GM12878 (cell line): ENCODE measurements at regions not wholly inside any gene's neighbourhood (a gene's known extent, or its start where the extent isn't known, plus 50 kb on each side); places are given as distances from the start of the nearest gene placed in this dataset.

ENCODE experiments used
- CREM ChIP-seq: IDR thresholded peaks from 2 replicates; pipeline ENCODE4 v1.6.1; 2014; ENCODE audit warnings: antibody characterized with exemption, low read depth
- EP300 ChIP-seq, 2 experiments: fragments of 150-350 bp in 1 of 2; IDR thresholded peaks; 2 replicates each; pipeline ENCODE4 v1.6.1; 2011 to 2012; ENCODE audit warnings: low read depth in 2 of 2, low read length in 2 of 2, borderline replicate concordance in 1 of 2, improper control_type of control experiment in 1 of 2, inconsistent platforms in 1 of 2; ENCODE audit not compliant: control insufficient read depth in 1 of 2
- GABPA ChIP-seq: IDR thresholded peaks from 2 replicates; pipeline ENCODE4 v1.6.1; 2014; ENCODE audit warnings: antibody characterized with exemption, low read depth, mild to moderate bottlenecking, inconsistent platforms
- HDAC2 ChIP-seq: fragments of 200-600 bp; sonication (generic); IDR thresholded peaks from 2 replicates; pipeline ENCODE4 v1.6.1; 2017
- IKZF1 ChIP-seq: fragments of 450-650 bp; conservative IDR thresholded peaks from 2 replicates; pipeline ENCODE4 v1.6.1; 2017; ENCODE audit warnings: antibody characterized with exemption, mild to moderate bottlenecking
- IKZF2 ChIP-seq, 2 experiments: fragments of 450-650 bp; IDR thresholded peaks; 2 replicates each; pipeline ENCODE4 v1.6.1; 2017; ENCODE audit warnings: mild to moderate bottlenecking in 2 of 2, moderate library complexity in 2 of 2
- KDM1A ChIP-seq: fragments of 200-600 bp; sonication (generic); IDR thresholded peaks from 2 replicates; pipeline ENCODE4 v1.6.1; 2016; ENCODE audit warnings: borderline replicate concordance
- MXI1 ChIP-seq: fragments of 150-350 bp; IDR thresholded peaks from 2 replicates; pipeline ENCODE4 v1.6.1; 2011; ENCODE audit warnings: low read depth, mild to moderate bottlenecking, inconsistent platforms, low read length, improper control_type of control experiment
- MYC ChIP-seq: IDR thresholded peaks from 2 replicates; pipeline ENCODE4 v1.6.1; 2011; ENCODE audit warnings: mild to moderate bottlenecking, low read length, moderate library complexity, inconsistent platforms; ENCODE audit not compliant: insufficient read depth, insufficient replicate concordance, insufficient read length, severe bottlenecking
- NFIC ChIP-seq: IDR thresholded peaks from 2 replicates; pipeline ENCODE4 v1.6.1; 2012; ENCODE audit warnings: low read depth, mild to moderate bottlenecking, inconsistent platforms, low read length, moderate library complexity
- NR2C1 ChIP-seq: fragments of 450-650 bp; IDR thresholded peaks from 2 replicates; pipeline ENCODE4 v1.6.1; 2017; ENCODE audit warnings: antibody characterized with exemption, mild to moderate bottlenecking, moderate library complexity
- RB1 ChIP-seq: fragments of 450-650 bp; formaldehyde crosslinking; IDR thresholded peaks from 2 replicates; pipeline ENCODE4 v1.6.1; 2017; ENCODE audit warnings: mild to moderate bottlenecking, borderline replicate concordance
- RBBP5 ChIP-seq: fragments of 200-600 bp; sonication (generic); conservative IDR thresholded peaks from 2 replicates; pipeline ENCODE4 v1.6.1; 2016
- SMC3 ChIP-seq: IDR thresholded peaks from 2 replicates; pipeline ENCODE4 v1.6.1; 2011; ENCODE audit warnings: low read length, improper control_type of control experiment, borderline replicate concordance
- SPI1 ChIP-seq: IDR thresholded peaks from 2 replicates; pipeline ENCODE4 v1.6.1; 2011; ENCODE audit warnings: low read depth, mild to moderate bottlenecking, low read length, moderate library complexity, borderline replicate concordance; ENCODE audit not compliant: insufficient read depth
- TAF1 ChIP-seq: IDR thresholded peaks from 2 replicates; pipeline ENCODE4 v1.6.1; 2011; ENCODE audit warnings: mild to moderate bottlenecking, low read depth, low read length, borderline replicate concordance
- TCF12 ChIP-seq: IDR thresholded peaks from 2 replicates; pipeline ENCODE4 v1.6.1; 2011; ENCODE audit warnings: low read depth, mild to moderate bottlenecking, low read length
- TCF3 ChIP-seq: IDR thresholded peaks from 2 replicates; pipeline ENCODE4 v1.6.1; 2012; ENCODE audit warnings: low read depth, mild to moderate bottlenecking, low read length, borderline replicate concordance; ENCODE audit not compliant: insufficient read depth
- ZBED1 ChIP-seq: IDR thresholded peaks from 2 replicates; pipeline ENCODE4 v1.6.1; 2016; ENCODE audit warnings: borderline replicate concordance
- ZNF622 ChIP-seq: fragments of 450-650 bp; IDR thresholded peaks from 2 replicates; pipeline ENCODE4 v1.6.1; 2017; ENCODE audit warnings: mild to moderate bottlenecking, inconsistent platforms
- ZSCAN29 ChIP-seq: fragments of 450-650 bp; IDR thresholded peaks from 2 replicates; pipeline ENCODE4 v1.6.1; 2017; ENCODE audit warnings: mild to moderate bottlenecking, moderate library complexity
- ZZZ3 ChIP-seq: IDR thresholded peaks from 2 replicates; pipeline ENCODE4 v1.6.1; 2011; ENCODE audit warnings: low read depth; ENCODE audit not compliant: control insufficient read depth, insufficient read length
- TF ChIP-seq, protein P1 (sequence below): IDR thresholded peaks from 2 replicates; pipeline ENCODE4 v1.6.1; 2011; ENCODE audit warnings: borderline replicate concordance, low read depth, mild to moderate bottlenecking, moderate library complexity, mixed read lengths, low read length; ENCODE audit not compliant: insufficient read depth; ENCODE audit errors: extremely low read length
- TF ChIP-seq, protein P2 (sequence below): fragments of 450-650 bp; IDR thresholded peaks from 2 replicates; pipeline ENCODE4 v1.6.1; 2017; ENCODE audit warnings: antibody characterized with exemption, mild to moderate bottlenecking, moderate library complexity
- TF ChIP-seq, protein P3 (sequence below), 3 experiments: IDR thresholded peaks in 2 of 3; conservative IDR thresholded peaks in 1 of 3; 2 replicates each; pipeline ENCODE4 v1.5.1; 2011; ENCODE audit warnings: low read depth in 3 of 3, low read length in 3 of 3, mild to moderate bottlenecking in 3 of 3, control low read depth in 2 of 3, moderate library complexity in 2 of 3, inconsistent platforms in 1 of 3, mixed read lengths in 1 of 3; ENCODE audit not compliant: control insufficient read depth in 2 of 3, insufficient read depth in 1 of 3; ENCODE audit errors: extremely low read depth in 1 of 3

DNA sequence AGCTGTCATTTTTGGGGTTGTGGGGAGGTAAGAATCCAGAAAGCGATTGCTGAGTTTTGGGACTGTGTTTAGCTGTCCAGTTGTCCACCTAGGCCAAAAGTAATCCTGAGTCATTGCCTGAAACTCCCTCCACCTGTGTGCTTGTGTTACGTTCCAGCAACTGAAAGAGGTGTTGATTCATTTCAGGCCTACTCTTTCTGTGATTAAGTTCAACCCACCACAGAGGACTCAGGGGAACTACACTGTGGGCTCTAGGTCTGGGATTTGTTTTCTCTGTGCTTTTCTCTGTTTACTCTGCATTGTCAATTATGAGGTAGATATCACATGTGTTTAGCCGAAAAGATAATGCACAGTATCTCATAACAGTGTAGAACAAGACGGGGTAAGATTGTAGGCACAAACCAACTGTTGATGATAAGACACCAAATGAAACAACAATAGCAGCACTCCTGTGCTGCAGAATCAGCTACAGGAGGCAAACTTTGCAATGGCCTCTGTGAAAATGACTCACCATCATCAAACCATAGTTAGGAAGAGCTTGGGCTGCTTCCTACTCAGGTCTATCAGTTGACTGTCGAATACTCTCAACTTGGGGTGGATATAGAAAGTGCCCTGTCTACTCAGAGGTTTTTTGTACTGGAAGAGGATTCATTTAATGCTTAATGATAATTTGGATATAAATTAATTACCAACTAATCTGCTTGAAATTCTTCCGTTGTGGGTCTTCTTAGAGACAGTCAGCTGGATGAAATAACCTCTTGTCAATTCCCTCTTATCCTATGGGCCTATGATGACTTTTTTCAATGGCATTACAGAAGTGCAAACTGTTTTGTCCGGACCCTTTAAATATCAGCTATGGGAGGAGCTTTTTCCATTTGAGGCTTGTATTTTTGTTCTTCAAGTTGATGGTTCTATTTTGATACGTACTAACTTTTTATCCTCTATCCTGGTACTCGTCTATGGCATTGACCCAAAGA is 385.9 kb downstream of the BMP4 start (continued):
- peak; percentile 99 for TF ChIP-seq NFIC
- TF ChIP-seq, protein P1, sequence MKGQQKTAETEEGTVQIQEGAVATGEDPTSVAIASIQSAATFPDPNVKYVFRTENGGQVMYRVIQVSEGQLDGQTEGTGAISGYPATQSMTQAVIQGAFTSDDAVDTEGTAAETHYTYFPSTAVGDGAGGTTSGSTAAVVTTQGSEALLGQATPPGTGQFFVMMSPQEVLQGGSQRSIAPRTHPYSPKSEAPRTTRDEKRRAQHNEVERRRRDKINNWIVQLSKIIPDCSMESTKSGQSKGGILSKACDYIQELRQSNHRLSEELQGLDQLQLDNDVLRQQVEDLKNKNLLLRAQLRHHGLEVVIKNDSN: no peak
- no peak for TF ChIP-seq SPI1
- TF ChIP-seq RBBP5: no peak
- TF ChIP-seq MYC: no peak
- peak; percentile 52; the same call in 1 of the 2 replicates for TF ChIP-seq GABPA
- TF ChIP-seq SMC3: no peak
- no peak for TF ChIP-seq MXI1
- TF ChIP-seq TCF12: peak; percentile 93
- TF ChIP-seq, protein P2, sequence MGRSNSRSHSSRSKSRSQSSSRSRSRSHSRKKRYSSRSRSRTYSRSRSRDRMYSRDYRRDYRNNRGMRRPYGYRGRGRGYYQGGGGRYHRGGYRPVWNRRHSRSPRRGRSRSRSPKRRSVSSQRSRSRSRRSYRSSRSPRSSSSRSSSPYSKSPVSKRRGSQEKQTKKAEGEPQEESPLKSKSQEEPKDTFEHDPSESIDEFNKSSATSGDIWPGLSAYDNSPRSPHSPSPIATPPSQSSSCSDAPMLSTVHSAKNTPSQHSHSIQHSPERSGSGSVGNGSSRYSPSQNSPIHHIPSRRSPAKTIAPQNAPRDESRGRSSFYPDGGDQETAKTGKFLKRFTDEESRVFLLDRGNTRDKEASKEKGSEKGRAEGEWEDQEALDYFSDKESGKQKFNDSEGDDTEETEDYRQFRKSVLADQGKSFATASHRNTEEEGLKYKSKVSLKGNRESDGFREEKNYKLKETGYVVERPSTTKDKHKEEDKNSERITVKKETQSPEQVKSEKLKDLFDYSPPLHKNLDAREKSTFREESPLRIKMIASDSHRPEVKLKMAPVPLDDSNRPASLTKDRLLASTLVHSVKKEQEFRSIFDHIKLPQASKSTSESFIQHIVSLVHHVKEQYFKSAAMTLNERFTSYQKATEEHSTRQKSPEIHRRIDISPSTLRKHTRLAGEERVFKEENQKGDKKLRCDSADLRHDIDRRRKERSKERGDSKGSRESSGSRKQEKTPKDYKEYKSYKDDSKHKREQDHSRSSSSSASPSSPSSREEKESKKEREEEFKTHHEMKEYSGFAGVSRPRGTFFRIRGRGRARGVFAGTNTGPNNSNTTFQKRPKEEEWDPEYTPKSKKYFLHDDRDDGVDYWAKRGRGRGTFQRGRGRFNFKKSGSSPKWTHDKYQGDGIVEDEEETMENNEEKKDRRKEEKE: no peak
- no peak for TF ChIP-seq TAF1
- TF ChIP-seq IKZF2 (IDR thresholded peaks at IDR 0.05): peak; percentile 86 to 90
- TF ChIP-seq TCF3: peak; percentile 91
- TF ChIP-seq HDAC2: no peak
- TF ChIP-seq ZSCAN29: no peak
- TF ChIP-seq EP300 (IDR thresholded peaks at IDR 0.05; ENCODE audit: borderline replicate concordance in 1 of 2, control insufficient read depth in 1 of 2, low read depth in 2 of 2, low read length in 2 of 2): peak; percentile 84 to 89; a peak in 3 of 4 replicates
- no peak for TF ChIP-seq ZZZ3
- TF ChIP-seq CREM: peak; percentile 90
- TF ChIP-seq NR2C1: no peak
- TF ChIP-seq IKZF1: peak; percentile 72
- no peak for TF ChIP-seq KDM1A
- no peak for TF ChIP-seq RB1
- TF ChIP-seq, protein P3, sequence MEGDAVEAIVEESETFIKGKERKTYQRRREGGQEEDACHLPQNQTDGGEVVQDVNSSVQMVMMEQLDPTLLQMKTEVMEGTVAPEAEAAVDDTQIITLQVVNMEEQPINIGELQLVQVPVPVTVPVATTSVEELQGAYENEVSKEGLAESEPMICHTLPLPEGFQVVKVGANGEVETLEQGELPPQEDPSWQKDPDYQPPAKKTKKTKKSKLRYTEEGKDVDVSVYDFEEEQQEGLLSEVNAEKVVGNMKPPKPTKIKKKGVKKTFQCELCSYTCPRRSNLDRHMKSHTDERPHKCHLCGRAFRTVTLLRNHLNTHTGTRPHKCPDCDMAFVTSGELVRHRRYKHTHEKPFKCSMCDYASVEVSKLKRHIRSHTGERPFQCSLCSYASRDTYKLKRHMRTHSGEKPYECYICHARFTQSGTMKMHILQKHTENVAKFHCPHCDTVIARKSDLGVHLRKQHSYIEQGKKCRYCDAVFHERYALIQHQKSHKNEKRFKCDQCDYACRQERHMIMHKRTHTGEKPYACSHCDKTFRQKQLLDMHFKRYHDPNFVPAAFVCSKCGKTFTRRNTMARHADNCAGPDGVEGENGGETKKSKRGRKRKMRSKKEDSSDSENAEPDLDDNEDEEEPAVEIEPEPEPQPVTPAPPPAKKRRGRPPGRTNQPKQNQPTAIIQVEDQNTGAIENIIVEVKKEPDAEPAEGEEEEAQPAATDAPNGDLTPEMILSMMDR (IDR thresholded peaks at IDR 0.05 in 2 of 3, conservative IDR thresholded peaks at IDR 0.05 in 1 of 3; ENCODE audit: control insufficient read depth in 2 of 3, extremely low read depth in 1 of 3, insufficient read depth in 1 of 3, low read depth in 3 of 3, low read length in 3 of 3): no peak
- TF ChIP-seq ZBED1: peak; percentile 64
- TF ChIP-seq ZNF622: no peak
